HL-60 (cell line): ENCODE measurements at regions not wholly inside any gene's neighbourhood (a gene's known extent, or its start where the extent isn't known, plus 50 kb on each side); places are given as distances from the start of the nearest gene placed in this dataset.

Source experiments
- DNase-seq, 2 experiments: peaks; one replicate each; pipeline ENCODE4 v3.0.0-alpha.2; 2010 to 2020; ENCODE audit warnings: low read depth in 1 of 2, low spot score in 1 of 2
- H3K27ac ChIP-seq: fragments of 250-450 bp; sonication (Bioruptor Pico); replicated peaks from 2 replicates; pipeline ENCODE4 v1.5.1; 2020; ENCODE audit warnings: mild to moderate bottlenecking, moderate library complexity
- H3K27me3 ChIP-seq: fragments of 250-450 bp; sonication (Bioruptor Pico); 2 replicates; pipeline ENCODE4 v1.5.1; 2021; ENCODE audit warnings: mild to moderate bottlenecking, moderate library complexity; ENCODE audit not compliant: insufficient read depth, poor library complexity, severe bottlenecking
- H3K4me3 ChIP-seq: replicated peaks from 2 replicates; pipeline ENCODE4 v1.5.1; 2011; ENCODE audit warnings: mild to moderate bottlenecking, control low read depth, low read length; ENCODE audit not compliant: insufficient read depth
- GABPA ChIP-seq: IDR thresholded peaks from 2 replicates; pipeline ENCODE4 v1.6.1; 2012; ENCODE audit warnings: low read depth
- POLR2AphosphoS5 ChIP-seq: IDR thresholded peaks from 2 replicates; pipeline ENCODE4 v1.6.1; 2012; ENCODE audit warnings: low read depth
- REST ChIP-seq: IDR thresholded peaks from 2 replicates; pipeline ENCODE4 v1.6.1; 2012; ENCODE audit warnings: low read depth; ENCODE audit not compliant: insufficient replicate concordance
- SPI1 ChIP-seq: IDR thresholded peaks from 2 replicates; pipeline ENCODE4 v1.6.1; 2012; ENCODE audit warnings: low read depth, mild to moderate bottlenecking, borderline replicate concordance
- TF ChIP-seq, protein P1 (sequence below): IDR thresholded peaks from one replicate; pipeline ENCODE4 v1.5.1; 2011; ENCODE audit warnings: low read length, control low read depth, inconsistent platforms; ENCODE audit not compliant: insufficient read depth

DNA sequence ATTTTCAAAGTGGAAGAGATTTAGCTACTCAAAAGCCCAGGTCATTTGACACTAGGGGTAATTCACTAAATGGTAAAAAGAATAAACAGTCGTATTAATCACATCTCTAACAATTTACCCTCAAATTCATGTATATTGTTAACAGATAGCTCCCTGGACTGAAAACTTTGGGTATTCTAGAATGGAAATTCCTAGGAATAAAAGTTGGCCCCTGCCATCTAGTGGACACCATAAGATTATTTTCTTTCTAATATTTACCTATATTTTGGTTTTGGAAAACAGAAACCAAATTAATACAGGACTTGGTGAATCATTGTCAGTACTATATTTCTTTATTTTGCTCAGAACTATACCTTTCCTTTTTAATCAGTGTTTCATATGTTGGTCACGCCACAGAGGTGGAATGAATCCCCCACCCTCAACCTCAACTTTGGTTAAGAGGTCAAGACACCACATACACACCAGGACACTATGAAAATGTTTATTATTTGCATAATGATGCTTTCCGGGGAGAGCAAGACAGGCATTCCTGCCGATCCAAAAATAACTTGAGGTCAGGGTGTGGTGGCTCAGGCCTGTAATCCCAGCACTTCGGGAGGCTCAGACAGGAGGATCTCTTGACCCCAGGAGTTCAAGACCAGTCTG is 96.2 kb upstream of the APOOL start:
- H3K4me3 ChIP-seq: no peak overlapping the region
- no peak for DNase-seq
- TF ChIP-seq GABPA: no peak
- TF ChIP-seq, protein P1, sequence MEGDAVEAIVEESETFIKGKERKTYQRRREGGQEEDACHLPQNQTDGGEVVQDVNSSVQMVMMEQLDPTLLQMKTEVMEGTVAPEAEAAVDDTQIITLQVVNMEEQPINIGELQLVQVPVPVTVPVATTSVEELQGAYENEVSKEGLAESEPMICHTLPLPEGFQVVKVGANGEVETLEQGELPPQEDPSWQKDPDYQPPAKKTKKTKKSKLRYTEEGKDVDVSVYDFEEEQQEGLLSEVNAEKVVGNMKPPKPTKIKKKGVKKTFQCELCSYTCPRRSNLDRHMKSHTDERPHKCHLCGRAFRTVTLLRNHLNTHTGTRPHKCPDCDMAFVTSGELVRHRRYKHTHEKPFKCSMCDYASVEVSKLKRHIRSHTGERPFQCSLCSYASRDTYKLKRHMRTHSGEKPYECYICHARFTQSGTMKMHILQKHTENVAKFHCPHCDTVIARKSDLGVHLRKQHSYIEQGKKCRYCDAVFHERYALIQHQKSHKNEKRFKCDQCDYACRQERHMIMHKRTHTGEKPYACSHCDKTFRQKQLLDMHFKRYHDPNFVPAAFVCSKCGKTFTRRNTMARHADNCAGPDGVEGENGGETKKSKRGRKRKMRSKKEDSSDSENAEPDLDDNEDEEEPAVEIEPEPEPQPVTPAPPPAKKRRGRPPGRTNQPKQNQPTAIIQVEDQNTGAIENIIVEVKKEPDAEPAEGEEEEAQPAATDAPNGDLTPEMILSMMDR: no peak
- no peak for TF ChIP-seq POLR2AphosphoS5
- TF ChIP-seq REST: no peak
- no peak for TF ChIP-seq SPI1
- no peak overlapping the region for H3K27ac ChIP-seq
- H3K27me3 ChIP-seq: no peaks in the 10 kb centered on the region

GRCh38 chrX:84909151-84909550 is 94.5 kb upstream of the APOOL start:
- Histone ChIP-seq H3K27me3 (no peaks in the 10 kb centered on the region), H3K4me3 (no peak overlapping the region), H3K27ac (no peak overlapping the region)
- TF ChIP-seq POLR2AphosphoS5 (no peak), SPI1 (no peak), REST (no peak), GABPA (no peak)
- TF ChIP-seq, protein P1: no peak
- no peak for DNase-seq

- no peak for DNase-seq
- Histone ChIP-seq H3K27ac (no peak overlapping the region), H3K27me3 (no peaks in the 10 kb centered on the region), H3K4me3 (no peak overlapping the region)
- no peak for TF ChIP-seq POLR2AphosphoS5
- TF ChIP-seq, protein P1: no peak
- no peak for TF ChIP-seq GABPA
- TF ChIP-seq REST: no peak
- no peak for TF ChIP-seq SPI1
These were observed 79.1 kb upstream of the APOOL start for GRCh38 chrX:84924624-84925023.
